ENCODE measurements at regions not wholly inside any gene's neighbourhood (a gene's known extent, or its start where the extent isn't known, plus 50 kb on each side); places are given as distances from the start of the nearest gene placed in this dataset.

- H2AFZ ChIP-seq (ENCODE audit: control insufficient read depth, low read depth, low read length): no peak overlapping the region
- TF ChIP-seq CHD4 (IDR thresholded peaks at IDR 0.05) (no peak), ZBTB40 (IDR thresholded peaks at IDR 0.05; ENCODE audit: borderline replicate concordance) (peak; percentile 69), E4F1 (IDR thresholded peaks at IDR 0.05; ENCODE audit: borderline replicate concordance, partially characterized antibody) (no peak), CEBPZ (IDR thresholded peaks at IDR 0.05; ENCODE audit: low read depth, low read length) (no peak), TCF3 (IDR thresholded peaks at IDR 0.05; ENCODE audit: borderline replicate concordance, insufficient read depth, low read depth, low read length) (no peak)
- no peaks in the 10 kb centered on the region for H4K20me1 ChIP-seq (ENCODE audit: control insufficient read depth, insufficient read depth)
- no peak overlapping the region for H3K27ac ChIP-seq (ENCODE audit: control insufficient read depth, insufficient read depth)
- no TSS peak for BruUV-seq (replicated peaks)
- SMC1A ChIA-PET (ENCODE audit: uncharacterized antibody, unreplicated experiment): interaction anchor here (0.5 to 1.2 kb wide), 2 partner anchors 14 to 1390 kb away, joined by 3 to 5 read pairs; no protein-coding TSS in a partner anchor
- in situ Hi-C loops (cut with MboI) (no loop called here), intact Hi-C loops (cut with micrococcal nuclease; ENCODE audit: unreplicated experiment) (no loop called here)
- ATAC-seq (no peak), FAIRE-seq (no peak), DNase-seq (ENCODE audit: low read depth, low spot score) (no peak)
- H3K9ac ChIP-seq (ENCODE audit: control insufficient read depth, insufficient read depth, low read length): no peak overlapping the region
- H3K4me3 ChIP-seq: no peak overlapping the region
- no peaks in the 10 kb centered on the region for H3K79me2 ChIP-seq (ENCODE audit: control insufficient read depth, insufficient read depth, low read length)
- no peaks in the 10 kb centered on the region for H3K4me1 ChIP-seq (ENCODE audit: control insufficient read depth, insufficient read depth, low read length)
- POLR2A ChIA-PET: no interaction called here
- CTCF ChIA-PET: no interaction called here
- H3K4me2 ChIP-seq (ENCODE audit: control insufficient read depth, insufficient read depth): no peak overlapping the region
- RAD21 ChIA-PET (ENCODE audit: unreplicated experiment): no interaction called here
- H3K9me3 ChIP-seq (replicated peaks; ENCODE audit: control insufficient read depth, insufficient read depth, low read length): no peaks in the 10 kb centered on the region
- no peaks in the 10 kb centered on the region for H3K27me3 ChIP-seq (replicated peaks in 1 of 2; ENCODE audit: control insufficient read depth in 2 of 2, insufficient read depth in 2 of 2, low read length in 1 of 2)
- H3K36me3 ChIP-seq (ENCODE audit: control insufficient read depth in 2 of 2, insufficient read depth in 2 of 2, low read length in 1 of 2): no peaks in the 10 kb centered on the region
Measured at GRCh38 chr12:90502070-90502469, 452.9 kb downstream of the CCER1 start.

Measured in GM12878 (cell line).